GM21576 (cell line): ENCODE measurements at regions not wholly inside any gene's neighbourhood (a gene's known extent, or its start where the extent isn't known, plus 50 kb on each side); places are given as distances from the start of the nearest gene placed in this dataset.
A peak's percentile ranks its signal among the peaks of the same experiment; 100 is the strongest.

Experiments used
- ATAC-seq: cut with Tn5 transposase; IDR thresholded peaks from one replicate; pipeline ENCODE4 v1.9.1; 2021; ENCODE audit warnings: mild to moderate bottlenecking, moderate library complexity; ENCODE audit not compliant: unreplicated experiment

DNA sequence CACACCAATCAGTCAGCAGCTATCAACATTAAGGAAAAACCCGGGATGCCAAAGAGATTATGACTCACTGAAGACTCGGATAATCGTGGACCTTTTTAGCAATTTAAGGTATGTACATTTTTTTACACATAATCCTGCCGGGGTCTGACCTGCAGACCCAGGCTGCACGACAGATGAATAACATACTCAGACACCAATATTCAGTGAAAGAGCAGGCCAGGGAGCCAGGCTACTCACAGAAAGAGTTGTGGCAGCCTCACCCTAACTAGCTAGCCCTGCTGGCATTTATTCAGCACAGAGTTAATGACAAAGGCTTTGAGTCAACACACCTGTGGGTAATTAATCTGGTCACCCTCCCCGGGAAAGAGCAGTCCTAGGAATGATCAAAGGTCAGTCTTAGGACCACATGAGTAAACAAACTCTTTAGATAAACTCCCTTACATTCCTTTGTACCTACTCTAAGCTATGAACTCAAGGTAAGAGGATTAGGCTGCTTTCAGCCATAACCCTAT is 727.5 kb downstream of the TBL1XR1 start:
- no peak for ATAC-seq

DNA sequence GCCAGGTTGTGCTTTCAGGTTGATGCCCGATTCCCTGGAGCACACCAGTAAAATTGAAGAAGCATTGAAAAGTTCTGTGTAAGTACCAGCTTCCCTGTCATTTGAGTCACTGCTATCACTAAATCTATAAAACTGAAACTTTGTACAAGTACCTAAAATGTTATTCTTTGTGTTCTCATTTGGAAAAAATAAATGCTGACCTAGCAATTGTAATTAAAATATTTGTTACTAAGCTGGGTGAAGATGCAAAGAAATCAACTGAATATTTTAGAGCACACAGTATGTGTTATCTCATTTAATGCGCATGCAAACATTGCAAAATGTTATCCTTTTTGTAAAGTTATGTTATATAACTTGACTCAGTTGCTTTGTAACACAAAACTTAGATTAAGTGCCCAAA is 733.7 kb downstream of the TBL1XR1 start:
- ATAC-seq: no peak

DNA sequence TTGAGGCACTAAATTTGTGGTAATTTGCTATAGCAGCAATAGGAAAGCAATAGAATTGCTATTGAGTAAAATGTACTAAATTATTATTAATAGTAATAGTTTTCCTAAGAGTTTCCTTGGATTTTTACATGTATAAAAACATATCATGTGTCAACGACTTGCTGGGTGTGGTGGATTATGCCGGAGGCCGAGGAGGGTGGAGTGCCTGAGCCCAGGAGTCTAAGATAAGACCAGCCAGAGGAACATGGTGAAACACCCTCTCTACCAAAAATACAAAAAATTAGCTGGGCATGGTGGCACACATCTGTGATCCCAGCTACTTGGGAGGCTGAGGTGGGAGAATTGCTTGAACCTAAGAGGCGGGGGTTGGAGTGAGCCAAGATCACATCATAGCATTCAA is 749.9 kb downstream of the TBL1XR1 start:
- no peak for ATAC-seq

- ATAC-seq: no peak
Observed at GRCh38 chr3:176442326-176442725, 755.0 kb downstream of the TBL1XR1 start.

DNA sequence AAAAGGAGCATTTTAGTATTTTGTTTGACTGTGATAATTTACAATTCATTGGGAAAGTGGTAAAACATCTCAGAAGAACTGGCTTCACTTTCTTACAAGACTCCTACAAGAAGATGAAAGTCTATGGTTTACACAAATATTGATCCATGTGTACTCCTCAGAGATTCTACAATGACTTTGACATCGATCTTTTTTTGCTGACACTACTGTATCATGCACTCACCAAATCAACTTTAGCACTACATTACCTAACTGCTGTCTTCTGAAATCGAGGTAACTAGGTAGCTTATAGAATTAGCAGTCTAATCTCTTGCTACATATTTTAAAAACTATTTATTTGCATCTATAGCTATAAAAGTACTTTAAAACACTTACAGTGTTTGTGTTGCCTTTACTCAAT is 757.6 kb downstream of the TBL1XR1 start:
- ATAC-seq: no peak

GRCh38 chr3:176431991-176432390 is 765.3 kb downstream of the TBL1XR1 start:
- no peak for ATAC-seq

DNA sequence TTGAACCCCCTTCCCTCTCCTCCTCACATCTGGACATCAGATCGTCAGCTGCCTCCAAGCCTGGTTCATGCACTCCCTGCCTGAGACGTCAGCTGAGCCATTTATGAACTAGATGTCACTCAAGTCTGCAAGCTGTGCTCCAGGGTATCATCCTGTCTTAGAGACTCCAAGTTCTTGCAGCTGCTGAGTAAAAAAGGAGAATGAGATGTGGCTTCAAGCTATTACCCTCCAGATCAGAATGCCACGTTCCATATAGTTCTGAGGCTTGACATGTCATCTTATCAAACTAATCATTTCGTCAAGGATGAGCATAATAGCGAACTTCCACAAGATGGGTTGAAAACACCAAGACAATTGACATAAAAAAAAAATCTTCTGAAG is 766.3 kb downstream of the TBL1XR1 start:
- no peak for ATAC-seq

- peak; percentile 46 for ATAC-seq
Observed at GRCh38 chr3:176430244-176431037, 766.8 kb downstream of the TBL1XR1 start.

GRCh38 chr3:176428552-176428951 is 768.7 kb downstream of the TBL1XR1 start:
- ATAC-seq: no peak

GRCh38 chr3:176426371-176426770 is 770.9 kb downstream of the TBL1XR1 start:
- ATAC-seq: no peak

GRCh38 chr3:176416870-176417269 is 780.4 kb downstream of the TBL1XR1 start:
- ATAC-seq: no peak

DNA sequence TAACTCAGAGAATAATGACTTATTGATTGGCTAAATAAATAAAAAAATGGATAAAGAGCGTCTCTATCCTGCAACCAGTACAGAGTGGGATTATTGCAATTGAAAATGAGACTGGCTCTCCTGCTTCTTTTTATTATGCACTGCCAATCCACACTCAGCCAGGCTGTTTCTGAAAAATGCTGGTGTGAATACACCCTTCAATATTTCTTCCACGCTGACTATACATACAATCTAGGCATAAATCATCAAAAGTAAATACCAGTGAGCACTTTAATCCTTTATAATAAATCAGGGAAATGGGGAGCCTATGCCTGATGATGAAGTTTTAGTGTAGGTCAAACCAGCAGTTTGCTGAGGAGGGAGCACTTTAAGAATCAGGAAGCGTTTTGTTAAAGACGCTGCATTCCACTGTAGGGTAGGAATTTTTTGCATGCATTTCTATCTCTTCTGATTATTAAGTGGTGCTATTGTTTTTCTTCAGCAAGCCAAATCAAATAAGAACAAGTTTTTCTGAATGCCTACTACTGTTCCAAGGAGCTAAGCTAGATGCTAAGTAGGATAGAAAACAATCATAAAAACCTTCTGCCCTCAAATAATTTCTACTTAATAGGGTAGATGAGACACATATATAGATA is 781.5 kb downstream of the TBL1XR1 start:
- ATAC-seq: no peak

DNA sequence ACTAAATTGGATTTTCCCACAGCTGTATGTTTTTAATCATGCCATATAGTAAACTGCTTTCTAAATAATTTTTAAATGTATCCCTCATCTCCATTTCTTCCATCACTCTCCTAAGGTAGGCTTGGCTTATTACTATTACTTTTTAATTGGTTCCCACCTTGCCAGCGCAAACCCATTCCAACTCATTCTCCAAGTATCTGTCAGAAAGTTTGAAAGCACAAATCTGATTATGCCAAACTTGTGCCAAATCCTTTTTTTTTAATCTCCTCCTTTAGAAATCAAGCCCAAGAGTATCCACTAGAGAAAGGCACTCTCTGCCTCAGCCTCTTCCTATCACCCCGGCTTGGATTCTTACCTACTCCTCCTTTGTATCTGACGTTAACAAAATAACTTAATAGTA is 784.5 kb downstream of the TBL1XR1 start:
- no peak for ATAC-seq

DNA sequence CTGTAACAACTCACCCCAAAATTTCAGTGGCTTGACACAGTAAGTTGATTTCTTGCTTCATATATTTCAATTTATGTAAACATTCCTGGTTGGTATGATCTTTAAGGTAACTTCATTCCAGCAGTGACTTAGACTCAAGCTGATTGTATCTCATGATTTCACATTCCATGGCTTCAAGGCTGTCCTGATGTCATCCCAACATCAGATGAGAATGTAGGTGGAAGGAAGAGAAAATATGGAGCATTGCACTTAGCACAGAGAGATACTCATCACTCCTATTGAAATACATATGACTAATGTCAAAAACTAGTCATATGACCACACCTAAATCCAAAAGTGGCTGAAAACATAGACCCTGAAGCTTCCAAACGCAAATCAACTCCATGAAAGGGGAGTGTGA is 793.8 kb downstream of the TBL1XR1 start:
- ATAC-seq: no peak

DNA sequence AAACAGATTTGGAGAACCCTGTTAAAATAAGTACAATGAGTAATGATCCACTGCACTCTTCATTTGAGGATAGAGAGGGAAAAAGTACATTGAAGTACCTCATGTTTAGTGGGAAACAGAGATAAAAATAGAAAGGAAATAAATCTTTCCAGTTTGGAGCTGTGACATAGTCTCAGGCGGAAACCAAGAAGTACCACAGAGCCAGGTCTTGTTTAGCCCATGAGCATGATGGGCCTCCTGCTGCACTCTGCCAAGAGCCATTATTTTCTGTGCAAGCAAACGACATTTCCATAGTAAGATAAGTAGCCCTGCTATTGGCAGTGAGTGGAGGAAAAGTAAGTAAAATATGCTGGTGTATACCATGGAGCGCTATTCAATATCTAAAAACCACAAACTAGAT is 796.1 kb downstream of the TBL1XR1 start:
- ATAC-seq: no peak

DNA sequence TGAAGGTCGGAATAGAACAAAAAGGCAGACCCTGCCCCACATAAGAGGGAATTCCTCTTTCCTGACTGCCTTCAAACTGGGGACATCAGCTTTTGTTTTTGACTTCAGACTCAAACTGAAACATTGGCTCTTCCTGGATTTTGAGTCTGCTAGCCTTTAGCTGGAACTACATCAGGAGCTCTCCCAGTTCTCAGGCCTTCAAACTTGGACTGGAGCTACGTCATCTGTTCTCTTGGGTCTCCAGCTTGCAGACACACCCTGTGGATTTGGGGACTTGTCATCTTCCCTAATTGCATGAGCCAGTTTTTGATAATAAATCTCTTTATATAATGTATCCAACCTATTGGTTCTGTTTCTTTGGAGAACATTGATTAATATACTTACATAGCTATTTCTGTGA is 798.1 kb downstream of the TBL1XR1 start:
- ATAC-seq: no peak

GRCh38 chr3:176395240-176395639 is 802.0 kb downstream of the TBL1XR1 start:
- no peak for ATAC-seq

GRCh38 chr3:176378789-176379188 is 818.5 kb downstream of the TBL1XR1 start:
- no peak for ATAC-seq

- no peak for ATAC-seq
Observed at GRCh38 chr3:176376531-176376930, 820.8 kb downstream of the TBL1XR1 start.

GRCh38 chr3:176375519-176375918 is 821.8 kb downstream of the TBL1XR1 start:
- no peak for ATAC-seq

DNA sequence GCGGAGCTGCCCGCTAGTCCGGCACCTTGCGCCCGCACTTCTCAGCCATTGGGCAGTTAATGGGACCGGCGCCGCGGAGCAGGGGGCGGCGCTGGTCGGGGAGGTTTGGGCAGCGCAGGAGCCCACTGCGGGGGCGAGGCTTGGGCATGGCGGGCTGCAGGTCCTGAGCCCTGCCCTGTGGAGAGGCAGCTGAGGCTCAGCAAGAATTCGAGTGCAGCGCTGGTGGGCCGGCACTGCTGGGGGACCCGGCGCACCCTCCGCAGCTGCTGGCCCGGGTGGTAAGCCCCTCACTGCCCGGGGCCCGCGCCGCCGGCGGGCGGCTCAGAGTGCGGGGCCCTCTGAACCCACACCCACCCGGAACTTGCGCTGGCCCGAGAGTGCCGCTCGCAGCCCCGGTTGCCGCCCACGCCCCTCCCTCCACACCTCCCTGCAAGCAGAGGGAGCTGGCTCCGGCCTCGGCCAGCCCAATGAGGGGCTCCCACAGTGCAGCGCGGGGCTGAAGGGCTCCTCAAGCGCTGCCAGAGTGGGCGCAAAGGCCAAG is 835.0 kb downstream of the TBL1XR1 start:
- ATAC-seq: no peak

DNA sequence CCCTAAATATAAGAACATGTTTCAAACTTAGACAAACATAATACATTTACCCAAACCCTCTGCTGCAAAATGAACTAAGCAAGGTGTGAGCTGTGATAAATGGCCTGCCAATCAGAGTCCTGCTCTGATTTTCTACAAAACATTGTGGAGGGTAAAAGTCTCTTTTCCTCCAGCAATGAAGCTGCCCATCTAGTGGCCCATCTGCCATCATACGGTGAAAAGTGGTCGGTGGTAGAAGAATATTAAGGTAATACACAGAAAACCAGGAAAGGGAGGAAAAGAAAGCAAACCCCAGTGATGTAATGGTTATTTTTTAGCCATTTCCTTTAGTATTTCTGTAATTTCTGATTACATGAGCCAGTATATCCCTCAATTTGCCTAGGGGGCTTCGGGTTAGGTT is 838.1 kb downstream of the TBL1XR1 start:
- no peak for ATAC-seq
